ENCODE measurements at regions not wholly inside any gene's neighbourhood (a gene's known extent, or its start where the extent isn't known, plus 50 kb on each side); places are given as distances from the start of the nearest gene placed in this dataset.

GRCh38 chr4:64464581-64464980, 55.3 kb upstream of the TECRL start:
- no peaks in the 10 kb centered on the region for H3K27me3 ChIP-seq
- TF ChIP-seq EP300 (IDR thresholded peaks at IDR 0.05; ENCODE audit: low read depth) = no peak
- no peak for TF ChIP-seq POLR2AphosphoS5 (IDR thresholded peaks at IDR 0.05)
- TF ChIP-seq POLR2A (IDR thresholded peaks at IDR 0.05) = no peak
- TF ChIP-seq, protein P1, sequence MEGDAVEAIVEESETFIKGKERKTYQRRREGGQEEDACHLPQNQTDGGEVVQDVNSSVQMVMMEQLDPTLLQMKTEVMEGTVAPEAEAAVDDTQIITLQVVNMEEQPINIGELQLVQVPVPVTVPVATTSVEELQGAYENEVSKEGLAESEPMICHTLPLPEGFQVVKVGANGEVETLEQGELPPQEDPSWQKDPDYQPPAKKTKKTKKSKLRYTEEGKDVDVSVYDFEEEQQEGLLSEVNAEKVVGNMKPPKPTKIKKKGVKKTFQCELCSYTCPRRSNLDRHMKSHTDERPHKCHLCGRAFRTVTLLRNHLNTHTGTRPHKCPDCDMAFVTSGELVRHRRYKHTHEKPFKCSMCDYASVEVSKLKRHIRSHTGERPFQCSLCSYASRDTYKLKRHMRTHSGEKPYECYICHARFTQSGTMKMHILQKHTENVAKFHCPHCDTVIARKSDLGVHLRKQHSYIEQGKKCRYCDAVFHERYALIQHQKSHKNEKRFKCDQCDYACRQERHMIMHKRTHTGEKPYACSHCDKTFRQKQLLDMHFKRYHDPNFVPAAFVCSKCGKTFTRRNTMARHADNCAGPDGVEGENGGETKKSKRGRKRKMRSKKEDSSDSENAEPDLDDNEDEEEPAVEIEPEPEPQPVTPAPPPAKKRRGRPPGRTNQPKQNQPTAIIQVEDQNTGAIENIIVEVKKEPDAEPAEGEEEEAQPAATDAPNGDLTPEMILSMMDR (IDR thresholded peaks at IDR 0.05) = no peak
- in situ Hi-C loops (cut with MboI; ENCODE audit: low pct_ligation_motif_present in 1 of 4, low pct_unique_long_range_greater_than_20kb in 1 of 4, low sequenced_read_pairs in 3 of 4) (no loop called here), intact Hi-C loops (cut with DNase I; ENCODE audit: low total_unique reads) (no loop called here)
- DNase-seq = no peak
- no peaks in the 10 kb centered on the region for H3K36me3 ChIP-seq
- H3K9me3 ChIP-seq = no peaks in the 10 kb centered on the region
- H3K27ac ChIP-seq = no peak overlapping the region
- H3K4me1 ChIP-seq = no peaks in the 10 kb centered on the region
- WGBS, 2 donors (ENCODE audit: low coverage in 1 of 2) = 33 to 46% methylated on average over 5 of the region's 5 CpGs
- H3K4me3 ChIP-seq = no peak overlapping the region

Small RNA genes lying in the stretch of these regions (small RNA-seq; reads per million reads assigned to genes)
- gene MTCO3P27 (0 reads per million in 4 donors), gene MTND4LP31 (0 reads per million in 4 donors)

Data from transverse colon (tissue), 4 donors.